B cell (primary cell): ENCODE measurements at regions not wholly inside any gene's neighbourhood (a gene's known extent, or its start where the extent isn't known, plus 50 kb on each side); places are given as distances from the start of the nearest gene placed in this dataset.

ENCODE experiments used
- ATAC-seq: fragments of 200-7000 bp; cut with Tn5 transposase; one replicate; pipeline ENCODE4 v1.10.0; 2021; ENCODE audit warnings: low read depth, mild to moderate bottlenecking, moderate number of reproducible peaks, moderate library complexity
- CTCF ChIA-PET: fragments of 350-600 bp; sonication (Branson Sonifier 250); formaldehyde crosslinking; loops from one replicate; lab custom pipeline; 2021; ENCODE audit warnings: antibody characterized with exemption, inconsistent platforms; lab: Charles Lee
- POLR2A ChIA-PET: fragments of 350-600 bp; sonication (Branson Sonifier 250); formaldehyde crosslinking; loops from one replicate; lab custom pipeline; 2021; ENCODE audit warnings: antibody characterized with exemption; lab: Charles Lee
- DNase-seq: peaks from one replicate; pipeline ENCODE4 v3.0.0; 2013
- H2AFZ ChIP-seq: 2 replicates; pipeline ENCODE4 v1.6.1; 2012; ENCODE audit warnings: mild to moderate bottlenecking, low read depth, low read length; ENCODE audit not compliant: insufficient read depth, poor library complexity, severe bottlenecking
- H3K27ac ChIP-seq, 2 donors: 1 replicate in 1 of 2; 2 replicates in 1 of 2; pipeline ENCODE4 v1.5.1; 2012 to 2013; ENCODE audit warnings: low read length in 2 of 2, mild to moderate bottlenecking in 2 of 2, moderate library complexity in 1 of 2
- H3K27me3 ChIP-seq, 4 experiments: fragments of 200-600 bp in 1 of 4; sonication (generic) in 1 of 4; replicated peaks in 1 of 4; 1 replicate in 2 of 4; 2 replicates in 2 of 4; pipeline versions ENCODE4 v1.6.1 to v1.7.0; 2013 to 2016; ENCODE audit warnings: low read length in 3 of 4, mild to moderate bottlenecking in 2 of 4, mixed read lengths in 1 of 4, moderate library complexity in 1 of 4; ENCODE audit not compliant: insufficient read depth in 4 of 4, control insufficient read depth in 3 of 4; ENCODE audit errors: control extremely low read depth in 1 of 4
- H3K36me3 ChIP-seq, 2 experiments: replicated peaks in 1 of 2; 1 replicate in 1 of 2; 2 replicates in 1 of 2; pipeline versions ENCODE4 v1.6.1 to v1.7.1; 2013; ENCODE audit warnings: low read length in 1 of 2; ENCODE audit not compliant: insufficient read depth in 2 of 2, control insufficient read depth in 1 of 2; ENCODE audit errors: control extremely low read depth in 1 of 2, extremely low read depth in 1 of 2
- H3K4me1 ChIP-seq, 2 donors: fragments of 200-600 bp in 1 of 2; sonication (generic) in 1 of 2; 1 replicate in 1 of 2; 2 replicates in 1 of 2; pipeline versions ENCODE4 v1.5.1 to v1.6.1; 2013 to 2017; ENCODE audit warnings: low read length in 2 of 2; ENCODE audit not compliant: control insufficient read depth in 2 of 2, insufficient read depth in 2 of 2
- H3K4me2 ChIP-seq: replicated peaks from 2 replicates; pipeline ENCODE3; 2012; ENCODE audit warnings: mild to moderate bottlenecking, low read depth, low read length; ENCODE audit not compliant: poor library complexity, severe bottlenecking
- H3K4me3 ChIP-seq, 5 experiments: fragments of 200-600 bp in 1 of 5; sonication (generic) in 1 of 5; 1 replicate in 3 of 5; 2 replicates in 2 of 5; pipeline versions ENCODE4 v1.5.1 to v1.7.0; 2011 to 2016; ENCODE audit warnings: low read length in 4 of 5, mild to moderate bottlenecking in 4 of 5, low read depth in 2 of 5, control low read depth in 1 of 5, moderate library complexity in 1 of 5; ENCODE audit not compliant: insufficient read depth in 1 of 5; ENCODE audit errors: control extremely low read depth in 1 of 5, extremely low read depth in 1 of 5
- H3K79me2 ChIP-seq: fragments of 200-600 bp; sonication (generic); one replicate; pipeline ENCODE4 v1.6.0; 2016; ENCODE audit warnings: low read length; ENCODE audit not compliant: control insufficient read depth, insufficient read depth
- H3K9ac ChIP-seq: fragments of 200-600 bp; sonication (generic); 2 replicates; pipeline ENCODE4 v1.6.1; 2017; ENCODE audit warnings: mild to moderate bottlenecking, low read length, moderate library complexity
- H3K9me3 ChIP-seq, 3 donors: one replicate each; pipeline versions ENCODE4 v1.6.1 to v1.7.1; 2013; ENCODE audit warnings: low read length in 2 of 3; ENCODE audit not compliant: control insufficient read depth in 2 of 3, insufficient read depth in 1 of 3; ENCODE audit errors: control extremely low read depth in 1 of 3
- H4K20me1 ChIP-seq: 2 replicates; pipeline ENCODE4 v1.6.0; 2012; ENCODE audit warnings: mild to moderate bottlenecking, low read length; ENCODE audit not compliant: insufficient read depth, control insufficient read depth, poor library complexity, severe bottlenecking
- H3K27ac Mint-ChIP-seq: one replicate; pipeline ENCODE4 v1.8.0; 2021; ENCODE audit warnings: mixed read lengths
- H3K27me3 Mint-ChIP-seq: one replicate; pipeline ENCODE4 v1.8.0; 2021; ENCODE audit warnings: mixed read lengths
- H3K4me1 Mint-ChIP-seq: one replicate; pipeline ENCODE4 v1.8.0; 2021; ENCODE audit warnings: mixed read lengths
- H3K4me3 Mint-ChIP-seq: one replicate; pipeline ENCODE4 v1.8.0; 2021; ENCODE audit warnings: mixed read lengths
- H3K9me3 Mint-ChIP-seq: one replicate; pipeline ENCODE4 v1.8.0; 2022; ENCODE audit warnings: mixed read lengths; ENCODE audit not compliant: insufficient read depth
- EZH2 ChIP-seq: IDR thresholded peaks from 2 replicates; pipeline ENCODE4 v1.6.1; 2012; ENCODE audit warnings: borderline replicate concordance, low read depth, mild to moderate bottlenecking, moderate library complexity, low read length; ENCODE audit not compliant: insufficient read depth, poor library complexity, severe bottlenecking
- WGBS: methylation state at CpG from one replicate; pipeline ENCODE4 v1.1.5; 2013; ENCODE audit warnings: missing lambda C conversion rate; ENCODE audit not compliant: insufficient coverage; 5-methylcytosine and 5-hydroxymethylcytosine counted together
- intact Hi-C: fragments of 100-400 bp; cut with micrococcal nuclease; formaldehyde crosslinking; loops from one replicate; pipeline ENCODE4 v1.10.0; 2022
- TF ChIP-seq, protein P1 (sequence below): fragments of 200-600 bp; IDR thresholded peaks from one replicate; pipeline ENCODE4 v1.8.0; 2022; ENCODE audit warnings: antibody characterized with exemption, mild to moderate bottlenecking

GRCh38 chrX:140177821-140178220, 212.5 kb upstream of the CXorf66 start:
- ChIA-PET POLR2A (no interaction called here), CTCF (no interaction called here)
- Histone ChIP-seq H3K9me3 (no peaks in the 10 kb centered on the region), H3K27ac (no peak overlapping the region), H2AFZ (no peak overlapping the region), H3K4me3 (no peak overlapping the region), H3K4me2 (no peak overlapping the region), H3K36me3 (no peaks in the 10 kb centered on the region), H3K27me3 (no peaks in the 10 kb centered on the region), H3K79me2 (no peaks in the 10 kb centered on the region), H3K9ac (no peak overlapping the region), H3K4me1 (no peaks in the 10 kb centered on the region), H4K20me1 (no peaks in the 10 kb centered on the region)
- no peak for TF ChIP-seq EZH2
- TF ChIP-seq, protein P1, sequence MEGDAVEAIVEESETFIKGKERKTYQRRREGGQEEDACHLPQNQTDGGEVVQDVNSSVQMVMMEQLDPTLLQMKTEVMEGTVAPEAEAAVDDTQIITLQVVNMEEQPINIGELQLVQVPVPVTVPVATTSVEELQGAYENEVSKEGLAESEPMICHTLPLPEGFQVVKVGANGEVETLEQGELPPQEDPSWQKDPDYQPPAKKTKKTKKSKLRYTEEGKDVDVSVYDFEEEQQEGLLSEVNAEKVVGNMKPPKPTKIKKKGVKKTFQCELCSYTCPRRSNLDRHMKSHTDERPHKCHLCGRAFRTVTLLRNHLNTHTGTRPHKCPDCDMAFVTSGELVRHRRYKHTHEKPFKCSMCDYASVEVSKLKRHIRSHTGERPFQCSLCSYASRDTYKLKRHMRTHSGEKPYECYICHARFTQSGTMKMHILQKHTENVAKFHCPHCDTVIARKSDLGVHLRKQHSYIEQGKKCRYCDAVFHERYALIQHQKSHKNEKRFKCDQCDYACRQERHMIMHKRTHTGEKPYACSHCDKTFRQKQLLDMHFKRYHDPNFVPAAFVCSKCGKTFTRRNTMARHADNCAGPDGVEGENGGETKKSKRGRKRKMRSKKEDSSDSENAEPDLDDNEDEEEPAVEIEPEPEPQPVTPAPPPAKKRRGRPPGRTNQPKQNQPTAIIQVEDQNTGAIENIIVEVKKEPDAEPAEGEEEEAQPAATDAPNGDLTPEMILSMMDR: no peak
- Mint-ChIP-seq H3K27me3 (no peaks in the 10 kb centered on the region), H3K4me1 (no peaks in the 10 kb centered on the region), H3K4me3 (no peak overlapping the region), H3K27ac (no peak overlapping the region), H3K9me3 (no peaks in the 10 kb centered on the region)
- ATAC-seq: no peak
- DNase-seq: no peak
- 0% methylated on average over 1 of the region's 3 CpGs for WGBS
- intact Hi-C loops: no loop called here

DNA sequence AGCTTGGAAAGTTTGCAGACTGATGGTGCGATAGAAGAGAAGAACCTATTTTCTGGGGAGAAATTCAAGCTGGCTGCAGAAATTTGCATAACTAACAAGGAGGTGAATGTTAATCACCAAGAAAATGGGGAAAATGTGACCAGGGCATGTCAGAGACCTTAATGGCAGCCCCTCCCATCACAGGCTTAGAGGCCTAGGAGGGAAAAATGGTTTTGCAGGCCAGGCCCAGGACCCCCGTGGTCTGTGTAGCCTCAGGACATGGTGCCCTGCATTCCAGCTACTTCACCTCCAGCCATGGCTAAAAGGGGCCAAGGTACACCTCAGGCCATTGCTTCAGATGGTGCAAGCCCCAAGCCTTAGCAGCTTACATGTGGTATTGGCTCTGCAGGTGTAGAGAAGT, 207.1 kb upstream of the CXorf66 start:
- ChIA-PET POLR2A (no interaction called here), CTCF (no interaction called here)
- intact Hi-C loops: no loop called here
- H2AFZ ChIP-seq: no peak overlapping the region
- no peak overlapping the region for H3K27ac ChIP-seq
- no peak for ATAC-seq
- no peaks in the 10 kb centered on the region for H3K9me3 ChIP-seq
- WGBS: 100% methylated on average over 1 of the region's 2 CpGs
- no peaks in the 10 kb centered on the region for H3K4me1 ChIP-seq
- Mint-ChIP-seq H3K27me3 (no peaks in the 10 kb centered on the region), H3K4me1 (no peaks in the 10 kb centered on the region), H3K4me3 (no peak overlapping the region), H3K9me3 (no peaks in the 10 kb centered on the region), H3K27ac (no peak overlapping the region)
- no peaks in the 10 kb centered on the region for H3K36me3 ChIP-seq
- no peak overlapping the region for H3K9ac ChIP-seq
- no peaks in the 10 kb centered on the region for H3K27me3 ChIP-seq
- H4K20me1 ChIP-seq: no peaks in the 10 kb centered on the region
- H3K4me2 ChIP-seq: no peak overlapping the region
- H3K4me3 ChIP-seq: no peak overlapping the region
- TF ChIP-seq, protein P1: no peak
- TF ChIP-seq EZH2: no peak
- DNase-seq: no peak
- no peaks in the 10 kb centered on the region for H3K79me2 ChIP-seq
